SK-N-SH (cell line): ENCODE measurements at regions not wholly inside any gene's neighbourhood (a gene's known extent, or its start where the extent isn't known, plus 50 kb on each side); places are given as distances from the start of the nearest gene placed in this dataset.

ENCODE experiments used
- CTCF ChIA-PET: fragments of 300-600, 350-600 bp; formaldehyde crosslinking; extraction: SDS; loops from one replicate; lab custom pipeline; 2021; lab: Yijun Ruan, JAX
- POLR2A ChIA-PET: fragments of 350-600 bp; sonication (Branson Sonifier 250); formaldehyde crosslinking; extraction: SDS; loops from one replicate; lab custom pipeline; 2020; ENCODE audit warnings: antibody characterized with exemption, inconsistent platforms; lab: Yijun Ruan, JAX
- DNase-seq: peaks from one replicate; pipeline ENCODE4 v3.0.0; 2012
- H2AFZ ChIP-seq: fragments of 200-600 bp; sonication (generic); 2 replicates; pipeline ENCODE4 v1.8.1; 2016; ENCODE audit warnings: antibody characterized with exemption, mild to moderate bottlenecking, low read depth
- H3F3A ChIP-seq: fragments of 200-600 bp; sonication (generic); replicated peaks from 2 replicates; pipeline ENCODE3; 2016; ENCODE audit warnings: antibody characterized with exemption, mild to moderate bottlenecking; ENCODE audit not compliant: insufficient read depth
- H3K27ac ChIP-seq, 2 experiments: fragments of 200-500 bp in 1 of 2; fragments of 200-600 bp in 1 of 2; sonication (Bioruptor generic) in 1 of 2; sonication (generic), shearing (Covaris generic) in 1 of 2; 2 replicates each; pipeline versions ENCODE4 v1.5.1 to v1.6.1; 2014 to 2016; ENCODE audit warnings: low read depth in 2 of 2, inconsistent platforms in 1 of 2, low read length in 1 of 2, mild to moderate bottlenecking in 1 of 2, mixed read lengths in 1 of 2
- H3K27me3 ChIP-seq: fragments of 200-600 bp; sonication (generic), shearing (Covaris generic); 2 replicates; pipeline ENCODE4 v1.6.1; 2016; ENCODE audit warnings: mixed run types; ENCODE audit not compliant: insufficient read depth
- H3K36me3 ChIP-seq, 2 experiments: fragments of 200-500 bp in 1 of 2; fragments of 200-600 bp in 1 of 2; sonication (Bioruptor generic) in 1 of 2; sonication (generic) in 1 of 2; replicated peaks in 1 of 2; 2 replicates each; pipeline versions ENCODE3 to v1.5.1; 2014 to 2016; ENCODE audit warnings: low read length in 1 of 2, mild to moderate bottlenecking in 1 of 2; ENCODE audit not compliant: insufficient read depth in 2 of 2, control insufficient read depth in 1 of 2
- H3K4me1 ChIP-seq, 2 experiments: fragments of 200-500 bp in 1 of 2; fragments of 200-600 bp in 1 of 2; sonication (Bioruptor generic) in 1 of 2; sonication (generic), shearing (Covaris generic) in 1 of 2; 2 replicates each; pipeline versions ENCODE4 v1.5.1 to v1.6.1; 2014 to 2016; ENCODE audit warnings: low read depth in 1 of 2, low read length in 1 of 2, mixed run types in 1 of 2; ENCODE audit not compliant: insufficient read depth in 2 of 2, control insufficient read depth in 1 of 2
- H3K4me2 ChIP-seq: fragments of 200-600 bp; sonication (generic), shearing (Covaris generic); 2 replicates; pipeline ENCODE4 v1.6.1; 2017; ENCODE audit warnings: mixed run types
- H3K4me3 ChIP-seq, 2 experiments: fragments of 200-500 bp in 1 of 2; fragments of 200-600 bp in 1 of 2; sonication (Bioruptor generic) in 1 of 2; sonication (generic), shearing (Covaris generic) in 1 of 2; 2 replicates each; pipeline versions ENCODE4 v1.5.1 to v1.8.1; 2014 to 2016; ENCODE audit warnings: low read depth in 2 of 2, inconsistent platforms in 1 of 2, low read length in 1 of 2, mild to moderate bottlenecking in 1 of 2, mixed read lengths in 1 of 2, moderate library complexity in 1 of 2
- H3K79me2 ChIP-seq: fragments of 200-600 bp; sonication (generic); 2 replicates; pipeline ENCODE4 v1.8.1; 2017; ENCODE audit warnings: mild to moderate bottlenecking; ENCODE audit not compliant: insufficient read depth
- H3K9ac ChIP-seq: fragments of 200-600 bp; sonication (generic); 2 replicates; pipeline ENCODE4 v1.6.1; 2017; ENCODE audit warnings: mixed run types
- H3K9me2 ChIP-seq: fragments of 200-600 bp; sonication (generic); 2 replicates; pipeline ENCODE4 v1.6.1; 2017; ENCODE audit warnings: mixed run types
- H3K9me3 ChIP-seq: fragments of 200-600 bp; sonication (generic); 2 replicates; pipeline ENCODE4 v1.6.1; 2017; ENCODE audit warnings: mixed run types, mild to moderate bottlenecking, moderate library complexity
- H4K20me1 ChIP-seq: fragments of 200-600 bp; sonication (generic); 2 replicates; pipeline ENCODE4 v1.6.1; 2017; ENCODE audit warnings: mild to moderate bottlenecking, mixed run types; ENCODE audit not compliant: insufficient read depth
- CHD2 ChIP-seq: fragments of 150-350 bp; IDR thresholded peaks from 2 replicates; pipeline ENCODE4 v1.6.1; 2018; ENCODE audit warnings: low read length; ENCODE audit not compliant: partially characterized antibody
- EP300 ChIP-seq, 2 experiments: IDR thresholded peaks; 2 replicates each; pipeline versions ENCODE4 v1.4.0 to v1.6.1; 2012; ENCODE audit warnings: borderline replicate concordance in 1 of 2, low read depth in 1 of 2, low read length in 1 of 2
- FOSL2 ChIP-seq: IDR thresholded peaks from 2 replicates; pipeline ENCODE4 v1.4.0; 2012; ENCODE audit warnings: low read depth, mild to moderate bottlenecking, moderate library complexity, borderline replicate concordance
- GABPA ChIP-seq: IDR thresholded peaks from 2 replicates; pipeline ENCODE4 v1.4.0; 2012; ENCODE audit warnings: low read depth, mild to moderate bottlenecking
- NRF1 ChIP-seq: IDR thresholded peaks from 2 replicates; pipeline ENCODE4 v1.6.1; 2012; ENCODE audit warnings: low read depth, mild to moderate bottlenecking, low read length
- RAD21 ChIP-seq: IDR thresholded peaks from 2 replicates; pipeline ENCODE4 v1.6.1; 2012; ENCODE audit warnings: mild to moderate bottlenecking, low read length
- RFX5 ChIP-seq: IDR thresholded peaks from 2 replicates; pipeline ENCODE4 v1.6.1; 2012; ENCODE audit warnings: mild to moderate bottlenecking, improper control_type of control experiment, low read length
- RXRA ChIP-seq: IDR thresholded peaks from 2 replicates; pipeline ENCODE4 v1.4.0; 2012; ENCODE audit warnings: low read depth, mild to moderate bottlenecking, borderline replicate concordance
- SMC3 ChIP-seq: IDR thresholded peaks from 2 replicates; pipeline ENCODE4 v1.6.1; 2012; ENCODE audit warnings: low read depth, low read length, improper control_type of control experiment
- WGBS: methylation state at CpG from one replicate; pipeline ENCODE4 v1.1.6; 2017; ENCODE audit warnings: low lambda C conversion rate; 5-methylcytosine and 5-hydroxymethylcytosine counted together
- TF ChIP-seq, protein P1 (sequence below): IDR thresholded peaks from 2 replicates; pipeline ENCODE4 v1.6.1; 2012; ENCODE audit warnings: mild to moderate bottlenecking, low read depth, low read length, moderate library complexity
- TF ChIP-seq, protein P2 (sequence below): fragments of 200-600 bp; sonication (generic); IDR thresholded peaks from 2 replicates; pipeline ENCODE4 v1.6.1; 2017; ENCODE audit warnings: antibody characterized with exemption, mild to moderate bottlenecking, moderate library complexity
- TF ChIP-seq, protein P3 (sequence below): IDR thresholded peaks from 2 replicates; pipeline ENCODE4 v1.4.0; 2012; ENCODE audit warnings: low read depth, borderline replicate concordance
- TF ChIP-seq, protein P4 (sequence below): IDR thresholded peaks from 2 replicates; pipeline ENCODE4 v1.4.0; 2012; ENCODE audit warnings: low read depth
- TF ChIP-seq, protein P5 (sequence below): IDR thresholded peaks from 2 replicates; pipeline ENCODE4 v1.4.0; 2012; ENCODE audit warnings: low read depth, borderline replicate concordance
- TF ChIP-seq, protein P6 (sequence below): fragments of 150-350 bp; IDR thresholded peaks from 2 replicates; pipeline ENCODE4 v1.6.1; 2016; ENCODE audit warnings: mild to moderate bottlenecking, low read depth, low read length

DNA sequence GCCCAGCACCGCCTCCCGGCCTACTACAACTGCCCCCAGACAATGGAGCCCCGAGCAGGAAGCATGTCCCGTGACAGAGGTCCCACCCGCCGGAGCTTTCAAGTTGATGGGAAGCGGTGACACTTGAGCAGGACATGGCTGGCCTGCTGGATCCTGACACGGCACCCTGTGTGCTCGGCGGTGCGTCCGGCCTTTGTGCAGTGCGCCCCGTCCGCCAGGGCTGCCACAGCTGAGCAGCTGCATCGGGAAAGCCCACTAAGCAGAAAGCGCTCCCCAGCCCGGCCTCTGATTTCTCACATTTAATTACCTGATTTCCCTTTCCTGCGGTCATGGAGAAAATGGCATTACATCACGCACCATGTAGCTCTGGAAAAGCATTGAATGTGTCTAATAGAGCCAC lies 611.9 kb downstream of the IRX1 start:
- H3K4me2 ChIP-seq = no peak overlapping the region
- no peaks in the 10 kb centered on the region for H3F3A ChIP-seq
- H3K4me3 ChIP-seq = no peak overlapping the region
- no peaks in the 10 kb centered on the region for H3K36me3 ChIP-seq
- H3K9me2 ChIP-seq = no peaks in the 10 kb centered on the region
- 0% methylated on average over 4 of the region's 20 CpGs for WGBS
- CTCF ChIA-PET = no interaction called here
- H3K79me2 ChIP-seq = no peaks in the 10 kb centered on the region
- TF ChIP-seq CHD2 = no peak
- TF ChIP-seq FOSL2 = no peak
- no peak for TF ChIP-seq NRF1
- TF ChIP-seq SMC3 = no peak
- TF ChIP-seq, protein P1, sequence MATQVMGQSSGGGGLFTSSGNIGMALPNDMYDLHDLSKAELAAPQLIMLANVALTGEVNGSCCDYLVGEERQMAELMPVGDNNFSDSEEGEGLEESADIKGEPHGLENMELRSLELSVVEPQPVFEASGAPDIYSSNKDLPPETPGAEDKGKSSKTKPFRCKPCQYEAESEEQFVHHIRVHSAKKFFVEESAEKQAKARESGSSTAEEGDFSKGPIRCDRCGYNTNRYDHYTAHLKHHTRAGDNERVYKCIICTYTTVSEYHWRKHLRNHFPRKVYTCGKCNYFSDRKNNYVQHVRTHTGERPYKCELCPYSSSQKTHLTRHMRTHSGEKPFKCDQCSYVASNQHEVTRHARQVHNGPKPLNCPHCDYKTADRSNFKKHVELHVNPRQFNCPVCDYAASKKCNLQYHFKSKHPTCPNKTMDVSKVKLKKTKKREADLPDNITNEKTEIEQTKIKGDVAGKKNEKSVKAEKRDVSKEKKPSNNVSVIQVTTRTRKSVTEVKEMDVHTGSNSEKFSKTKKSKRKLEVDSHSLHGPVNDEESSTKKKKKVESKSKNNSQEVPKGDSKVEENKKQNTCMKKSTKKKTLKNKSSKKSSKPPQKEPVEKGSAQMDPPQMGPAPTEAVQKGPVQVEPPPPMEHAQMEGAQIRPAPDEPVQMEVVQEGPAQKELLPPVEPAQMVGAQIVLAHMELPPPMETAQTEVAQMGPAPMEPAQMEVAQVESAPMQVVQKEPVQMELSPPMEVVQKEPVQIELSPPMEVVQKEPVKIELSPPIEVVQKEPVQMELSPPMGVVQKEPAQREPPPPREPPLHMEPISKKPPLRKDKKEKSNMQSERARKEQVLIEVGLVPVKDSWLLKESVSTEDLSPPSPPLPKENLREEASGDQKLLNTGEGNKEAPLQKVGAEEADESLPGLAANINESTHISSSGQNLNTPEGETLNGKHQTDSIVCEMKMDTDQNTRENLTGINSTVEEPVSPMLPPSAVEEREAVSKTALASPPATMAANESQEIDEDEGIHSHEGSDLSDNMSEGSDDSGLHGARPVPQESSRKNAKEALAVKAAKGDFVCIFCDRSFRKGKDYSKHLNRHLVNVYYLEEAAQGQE = no peak
- TF ChIP-seq, protein P2, sequence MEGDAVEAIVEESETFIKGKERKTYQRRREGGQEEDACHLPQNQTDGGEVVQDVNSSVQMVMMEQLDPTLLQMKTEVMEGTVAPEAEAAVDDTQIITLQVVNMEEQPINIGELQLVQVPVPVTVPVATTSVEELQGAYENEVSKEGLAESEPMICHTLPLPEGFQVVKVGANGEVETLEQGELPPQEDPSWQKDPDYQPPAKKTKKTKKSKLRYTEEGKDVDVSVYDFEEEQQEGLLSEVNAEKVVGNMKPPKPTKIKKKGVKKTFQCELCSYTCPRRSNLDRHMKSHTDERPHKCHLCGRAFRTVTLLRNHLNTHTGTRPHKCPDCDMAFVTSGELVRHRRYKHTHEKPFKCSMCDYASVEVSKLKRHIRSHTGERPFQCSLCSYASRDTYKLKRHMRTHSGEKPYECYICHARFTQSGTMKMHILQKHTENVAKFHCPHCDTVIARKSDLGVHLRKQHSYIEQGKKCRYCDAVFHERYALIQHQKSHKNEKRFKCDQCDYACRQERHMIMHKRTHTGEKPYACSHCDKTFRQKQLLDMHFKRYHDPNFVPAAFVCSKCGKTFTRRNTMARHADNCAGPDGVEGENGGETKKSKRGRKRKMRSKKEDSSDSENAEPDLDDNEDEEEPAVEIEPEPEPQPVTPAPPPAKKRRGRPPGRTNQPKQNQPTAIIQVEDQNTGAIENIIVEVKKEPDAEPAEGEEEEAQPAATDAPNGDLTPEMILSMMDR = no peak
- no peak for TF ChIP-seq RAD21
- TF ChIP-seq EP300 (IDR thresholded peaks at IDR 0.05; ENCODE audit: borderline replicate concordance in 1 of 2, low read depth in 1 of 2, low read length in 1 of 2) = no peak
- no peak for TF ChIP-seq RXRA
- TF ChIP-seq, protein P3, sequence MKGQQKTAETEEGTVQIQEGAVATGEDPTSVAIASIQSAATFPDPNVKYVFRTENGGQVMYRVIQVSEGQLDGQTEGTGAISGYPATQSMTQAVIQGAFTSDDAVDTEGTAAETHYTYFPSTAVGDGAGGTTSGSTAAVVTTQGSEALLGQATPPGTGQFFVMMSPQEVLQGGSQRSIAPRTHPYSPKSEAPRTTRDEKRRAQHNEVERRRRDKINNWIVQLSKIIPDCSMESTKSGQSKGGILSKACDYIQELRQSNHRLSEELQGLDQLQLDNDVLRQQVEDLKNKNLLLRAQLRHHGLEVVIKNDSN = no peak
- no peak for TF ChIP-seq GABPA
- TF ChIP-seq, protein P4, sequence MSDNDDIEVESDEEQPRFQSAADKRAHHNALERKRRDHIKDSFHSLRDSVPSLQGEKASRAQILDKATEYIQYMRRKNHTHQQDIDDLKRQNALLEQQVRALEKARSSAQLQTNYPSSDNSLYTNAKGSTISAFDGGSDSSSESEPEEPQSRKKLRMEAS = no peak
- no peak for TF ChIP-seq RFX5
- TF ChIP-seq, protein P5, sequence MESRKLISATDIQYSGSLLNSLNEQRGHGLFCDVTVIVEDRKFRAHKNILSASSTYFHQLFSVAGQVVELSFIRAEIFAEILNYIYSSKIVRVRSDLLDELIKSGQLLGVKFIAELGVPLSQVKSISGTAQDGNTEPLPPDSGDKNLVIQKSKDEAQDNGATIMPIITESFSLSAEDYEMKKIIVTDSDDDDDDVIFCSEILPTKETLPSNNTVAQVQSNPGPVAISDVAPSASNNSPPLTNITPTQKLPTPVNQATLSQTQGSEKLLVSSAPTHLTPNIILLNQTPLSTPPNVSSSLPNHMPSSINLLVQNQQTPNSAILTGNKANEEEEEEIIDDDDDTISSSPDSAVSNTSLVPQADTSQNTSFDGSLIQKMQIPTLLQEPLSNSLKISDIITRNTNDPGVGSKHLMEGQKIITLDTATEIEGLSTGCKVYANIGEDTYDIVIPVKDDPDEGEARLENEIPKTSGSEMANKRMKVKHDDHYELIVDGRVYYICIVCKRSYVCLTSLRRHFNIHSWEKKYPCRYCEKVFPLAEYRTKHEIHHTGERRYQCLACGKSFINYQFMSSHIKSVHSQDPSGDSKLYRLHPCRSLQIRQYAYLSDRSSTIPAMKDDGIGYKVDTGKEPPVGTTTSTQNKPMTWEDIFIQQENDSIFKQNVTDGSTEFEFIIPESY = no peak
- TF ChIP-seq, protein P6, sequence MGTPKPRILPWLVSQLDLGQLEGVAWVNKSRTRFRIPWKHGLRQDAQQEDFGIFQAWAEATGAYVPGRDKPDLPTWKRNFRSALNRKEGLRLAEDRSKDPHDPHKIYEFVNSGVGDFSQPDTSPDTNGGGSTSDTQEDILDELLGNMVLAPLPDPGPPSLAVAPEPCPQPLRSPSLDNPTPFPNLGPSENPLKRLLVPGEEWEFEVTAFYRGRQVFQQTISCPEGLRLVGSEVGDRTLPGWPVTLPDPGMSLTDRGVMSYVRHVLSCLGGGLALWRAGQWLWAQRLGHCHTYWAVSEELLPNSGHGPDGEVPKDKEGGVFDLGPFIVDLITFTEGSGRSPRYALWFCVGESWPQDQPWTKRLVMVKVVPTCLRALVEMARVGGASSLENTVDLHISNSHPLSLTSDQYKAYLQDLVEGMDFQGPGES = no peak
- no peaks in the 10 kb centered on the region for H3K4me1 ChIP-seq
- H3K27me3 ChIP-seq = no peaks in the 10 kb centered on the region
- no peak overlapping the region for H3K9ac ChIP-seq
- H3K27ac ChIP-seq = no peak overlapping the region
- no peak overlapping the region for H2AFZ ChIP-seq
- H4K20me1 ChIP-seq = no peaks in the 10 kb centered on the region
- H3K9me3 ChIP-seq = no peaks in the 10 kb centered on the region
- no peak for DNase-seq
- POLR2A ChIA-PET = no interaction called here
